SK-N-SH (cell line): ENCODE measurements at regions not wholly inside any gene's neighbourhood (a gene's known extent, or its start where the extent isn't known, plus 50 kb on each side); places are given as distances from the start of the nearest gene placed in this dataset.

Source experiments
- CTCF ChIA-PET: fragments of 300-600, 350-600 bp; formaldehyde crosslinking; extraction: SDS; loops from one replicate; lab custom pipeline; 2021; lab: Yijun Ruan, JAX
- POLR2A ChIA-PET: fragments of 350-600 bp; sonication (Branson Sonifier 250); formaldehyde crosslinking; extraction: SDS; loops from one replicate; lab custom pipeline; 2020; ENCODE audit warnings: antibody characterized with exemption, inconsistent platforms; lab: Yijun Ruan, JAX
- DNase-seq: peaks from one replicate; pipeline ENCODE4 v3.0.0; 2012
- H2AFZ ChIP-seq: fragments of 200-600 bp; sonication (generic); 2 replicates; pipeline ENCODE4 v1.8.1; 2016; ENCODE audit warnings: antibody characterized with exemption, mild to moderate bottlenecking, low read depth
- H3F3A ChIP-seq: fragments of 200-600 bp; sonication (generic); replicated peaks from 2 replicates; pipeline ENCODE3; 2016; ENCODE audit warnings: antibody characterized with exemption, mild to moderate bottlenecking; ENCODE audit not compliant: insufficient read depth
- H3K27ac ChIP-seq, 2 experiments: fragments of 200-500 bp in 1 of 2; fragments of 200-600 bp in 1 of 2; sonication (Bioruptor generic) in 1 of 2; sonication (generic), shearing (Covaris generic) in 1 of 2; 2 replicates each; pipeline versions ENCODE4 v1.5.1 to v1.6.1; 2014 to 2016; ENCODE audit warnings: low read depth in 2 of 2, inconsistent platforms in 1 of 2, low read length in 1 of 2, mild to moderate bottlenecking in 1 of 2, mixed read lengths in 1 of 2
- H3K27me3 ChIP-seq: fragments of 200-600 bp; sonication (generic), shearing (Covaris generic); 2 replicates; pipeline ENCODE4 v1.6.1; 2016; ENCODE audit warnings: mixed run types; ENCODE audit not compliant: insufficient read depth
- H3K36me3 ChIP-seq, 2 experiments: fragments of 200-500 bp in 1 of 2; fragments of 200-600 bp in 1 of 2; sonication (Bioruptor generic) in 1 of 2; sonication (generic) in 1 of 2; replicated peaks in 1 of 2; 2 replicates each; pipeline versions ENCODE3 to v1.5.1; 2014 to 2016; ENCODE audit warnings: low read length in 1 of 2, mild to moderate bottlenecking in 1 of 2; ENCODE audit not compliant: insufficient read depth in 2 of 2, control insufficient read depth in 1 of 2
- H3K4me1 ChIP-seq, 2 experiments: fragments of 200-500 bp in 1 of 2; fragments of 200-600 bp in 1 of 2; sonication (Bioruptor generic) in 1 of 2; sonication (generic), shearing (Covaris generic) in 1 of 2; 2 replicates each; pipeline versions ENCODE4 v1.5.1 to v1.6.1; 2014 to 2016; ENCODE audit warnings: low read depth in 1 of 2, low read length in 1 of 2, mixed run types in 1 of 2; ENCODE audit not compliant: insufficient read depth in 2 of 2, control insufficient read depth in 1 of 2
- H3K4me2 ChIP-seq: fragments of 200-600 bp; sonication (generic), shearing (Covaris generic); 2 replicates; pipeline ENCODE4 v1.6.1; 2017; ENCODE audit warnings: mixed run types
- H3K4me3 ChIP-seq, 2 experiments: fragments of 200-500 bp in 1 of 2; fragments of 200-600 bp in 1 of 2; sonication (Bioruptor generic) in 1 of 2; sonication (generic), shearing (Covaris generic) in 1 of 2; 2 replicates each; pipeline versions ENCODE4 v1.5.1 to v1.8.1; 2014 to 2016; ENCODE audit warnings: low read depth in 2 of 2, inconsistent platforms in 1 of 2, low read length in 1 of 2, mild to moderate bottlenecking in 1 of 2, mixed read lengths in 1 of 2, moderate library complexity in 1 of 2
- H3K79me2 ChIP-seq: fragments of 200-600 bp; sonication (generic); 2 replicates; pipeline ENCODE4 v1.8.1; 2017; ENCODE audit warnings: mild to moderate bottlenecking; ENCODE audit not compliant: insufficient read depth
- H3K9ac ChIP-seq: fragments of 200-600 bp; sonication (generic); 2 replicates; pipeline ENCODE4 v1.6.1; 2017; ENCODE audit warnings: mixed run types
- H3K9me2 ChIP-seq: fragments of 200-600 bp; sonication (generic); 2 replicates; pipeline ENCODE4 v1.6.1; 2017; ENCODE audit warnings: mixed run types
- H3K9me3 ChIP-seq: fragments of 200-600 bp; sonication (generic); 2 replicates; pipeline ENCODE4 v1.6.1; 2017; ENCODE audit warnings: mixed run types, mild to moderate bottlenecking, moderate library complexity
- H4K20me1 ChIP-seq: fragments of 200-600 bp; sonication (generic); 2 replicates; pipeline ENCODE4 v1.6.1; 2017; ENCODE audit warnings: mild to moderate bottlenecking, mixed run types; ENCODE audit not compliant: insufficient read depth
- CHD2 ChIP-seq: fragments of 150-350 bp; IDR thresholded peaks from 2 replicates; pipeline ENCODE4 v1.6.1; 2018; ENCODE audit warnings: low read length; ENCODE audit not compliant: partially characterized antibody
- FOXJ3 ChIP-seq: sonication (generic); formaldehyde crosslinking; IDR thresholded peaks from 2 replicates; pipeline ENCODE4 v1.5.1; 2020; ENCODE audit warnings: mild to moderate bottlenecking, missing genetic modification reagents
- FOXM1 ChIP-seq: IDR thresholded peaks from 2 replicates; pipeline ENCODE4 v1.4.0; 2012; ENCODE audit warnings: low read depth, mild to moderate bottlenecking
- JUND ChIP-seq: IDR thresholded peaks from 2 replicates; pipeline ENCODE4 v1.4.0; 2012
- MEF2A ChIP-seq: IDR thresholded peaks from 2 replicates; pipeline ENCODE4 v1.4.0; 2012; ENCODE audit warnings: low read depth, borderline replicate concordance
- NFIC ChIP-seq: IDR thresholded peaks from 2 replicates; pipeline ENCODE4 v1.4.0; 2012; ENCODE audit warnings: borderline replicate concordance
- PBX3 ChIP-seq: IDR thresholded peaks from 2 replicates; pipeline ENCODE4; 2012
- POLR2AphosphoS5 ChIP-seq: IDR thresholded peaks from 2 replicates; pipeline ENCODE4 v1.6.1; 2012; ENCODE audit warnings: low read depth, low read length
- RXRA ChIP-seq: IDR thresholded peaks from 2 replicates; pipeline ENCODE4 v1.4.0; 2012; ENCODE audit warnings: low read depth, mild to moderate bottlenecking, borderline replicate concordance
- SMC3 ChIP-seq: IDR thresholded peaks from 2 replicates; pipeline ENCODE4 v1.6.1; 2012; ENCODE audit warnings: low read depth, low read length, improper control_type of control experiment
- TEAD4 ChIP-seq: IDR thresholded peaks from 2 replicates; pipeline ENCODE4 v1.4.0; 2012; ENCODE audit warnings: mild to moderate bottlenecking, borderline replicate concordance; ENCODE audit not compliant: insufficient read depth
- YY1 ChIP-seq: IDR thresholded peaks from 2 replicates; pipeline ENCODE4 v1.4.0; 2012; ENCODE audit warnings: low read depth, mild to moderate bottlenecking
- ZBTB33 ChIP-seq: IDR thresholded peaks from 2 replicates; pipeline ENCODE4 v1.4.0; 2012; ENCODE audit warnings: low read depth, borderline replicate concordance
- WGBS: methylation state at CpG from one replicate; pipeline ENCODE4 v1.1.6; 2017; ENCODE audit warnings: low lambda C conversion rate; 5-methylcytosine and 5-hydroxymethylcytosine counted together
- TF ChIP-seq, protein P1 (sequence below): IDR thresholded peaks from 2 replicates; pipeline ENCODE4 v1.4.0; 2012; ENCODE audit warnings: low read depth, borderline replicate concordance
- TF ChIP-seq, protein P2 (sequence below): IDR thresholded peaks from 2 replicates; pipeline ENCODE4 v1.6.1; 2012; ENCODE audit warnings: mild to moderate bottlenecking, low read depth, low read length, moderate library complexity

GRCh38 chr9:18327121-18327520 lies 146.8 kb upstream of the ADAMTSL1 start:
- Histone ChIP-seq H3K36me3 (no peaks in the 10 kb centered on the region), H3K9ac (no peak overlapping the region), H3F3A (peaks cover 3% of the 10 kb centered on the region), H3K4me2 (no peak overlapping the region), H3K27me3 (no peaks in the 10 kb centered on the region), H3K9me3 (no peaks in the 10 kb centered on the region), H3K9me2 (no peaks in the 10 kb centered on the region), H3K4me1 (peaks cover 0 to 2% of the 10 kb centered on the region in 2 experiments; a peak in 1 of 4 replicates), H3K27ac (no peak overlapping the region), H4K20me1 (no peaks in the 10 kb centered on the region), H3K4me3 (no peak overlapping the region), H2AFZ (no peak overlapping the region), H3K79me2 (no peaks in the 10 kb centered on the region)
- DNase-seq: no peak
- WGBS: 85% methylated on average over 3 of the region's 3 CpGs
- CTCF ChIA-PET: interaction anchor here (0.6 to 0.9 kb wide), 2 partner anchors 12 to 16 kb away, joined by 3 to 4 read pairs; no protein-coding TSS in a partner anchor
- TF ChIP-seq TEAD4: no peak
- no peak for TF ChIP-seq YY1
- TF ChIP-seq NFIC: no peak
- TF ChIP-seq, protein P1, sequence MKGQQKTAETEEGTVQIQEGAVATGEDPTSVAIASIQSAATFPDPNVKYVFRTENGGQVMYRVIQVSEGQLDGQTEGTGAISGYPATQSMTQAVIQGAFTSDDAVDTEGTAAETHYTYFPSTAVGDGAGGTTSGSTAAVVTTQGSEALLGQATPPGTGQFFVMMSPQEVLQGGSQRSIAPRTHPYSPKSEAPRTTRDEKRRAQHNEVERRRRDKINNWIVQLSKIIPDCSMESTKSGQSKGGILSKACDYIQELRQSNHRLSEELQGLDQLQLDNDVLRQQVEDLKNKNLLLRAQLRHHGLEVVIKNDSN: no peak
- no peak for TF ChIP-seq POLR2AphosphoS5
- TF ChIP-seq CHD2: no peak
- TF ChIP-seq PBX3: no peak
- TF ChIP-seq MEF2A: no peak
- TF ChIP-seq, protein P2, sequence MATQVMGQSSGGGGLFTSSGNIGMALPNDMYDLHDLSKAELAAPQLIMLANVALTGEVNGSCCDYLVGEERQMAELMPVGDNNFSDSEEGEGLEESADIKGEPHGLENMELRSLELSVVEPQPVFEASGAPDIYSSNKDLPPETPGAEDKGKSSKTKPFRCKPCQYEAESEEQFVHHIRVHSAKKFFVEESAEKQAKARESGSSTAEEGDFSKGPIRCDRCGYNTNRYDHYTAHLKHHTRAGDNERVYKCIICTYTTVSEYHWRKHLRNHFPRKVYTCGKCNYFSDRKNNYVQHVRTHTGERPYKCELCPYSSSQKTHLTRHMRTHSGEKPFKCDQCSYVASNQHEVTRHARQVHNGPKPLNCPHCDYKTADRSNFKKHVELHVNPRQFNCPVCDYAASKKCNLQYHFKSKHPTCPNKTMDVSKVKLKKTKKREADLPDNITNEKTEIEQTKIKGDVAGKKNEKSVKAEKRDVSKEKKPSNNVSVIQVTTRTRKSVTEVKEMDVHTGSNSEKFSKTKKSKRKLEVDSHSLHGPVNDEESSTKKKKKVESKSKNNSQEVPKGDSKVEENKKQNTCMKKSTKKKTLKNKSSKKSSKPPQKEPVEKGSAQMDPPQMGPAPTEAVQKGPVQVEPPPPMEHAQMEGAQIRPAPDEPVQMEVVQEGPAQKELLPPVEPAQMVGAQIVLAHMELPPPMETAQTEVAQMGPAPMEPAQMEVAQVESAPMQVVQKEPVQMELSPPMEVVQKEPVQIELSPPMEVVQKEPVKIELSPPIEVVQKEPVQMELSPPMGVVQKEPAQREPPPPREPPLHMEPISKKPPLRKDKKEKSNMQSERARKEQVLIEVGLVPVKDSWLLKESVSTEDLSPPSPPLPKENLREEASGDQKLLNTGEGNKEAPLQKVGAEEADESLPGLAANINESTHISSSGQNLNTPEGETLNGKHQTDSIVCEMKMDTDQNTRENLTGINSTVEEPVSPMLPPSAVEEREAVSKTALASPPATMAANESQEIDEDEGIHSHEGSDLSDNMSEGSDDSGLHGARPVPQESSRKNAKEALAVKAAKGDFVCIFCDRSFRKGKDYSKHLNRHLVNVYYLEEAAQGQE: no peak
- TF ChIP-seq FOXJ3 (CRISPR knock-in tag): no peak
- TF ChIP-seq SMC3: no peak
- no peak for TF ChIP-seq ZBTB33
- no peak for TF ChIP-seq JUND
- no peak for TF ChIP-seq RXRA
- no peak for TF ChIP-seq FOXM1
- POLR2A ChIA-PET: no interaction called here
